IMR-90 (cell line): ENCODE measurements at regions not wholly inside any gene's neighbourhood (a gene's known extent, or its start where the extent isn't known, plus 50 kb on each side); places are given as distances from the start of the nearest gene placed in this dataset.

Source experiments
- BHLHE40 ChIP-seq: fragments of 150-350 bp; IDR thresholded peaks from 2 replicates; pipeline ENCODE4 v1.6.1; 2016; ENCODE audit warnings: mild to moderate bottlenecking, low read depth, low read length
- CHD1 ChIP-seq: IDR thresholded peaks from 2 replicates; pipeline ENCODE4 v1.6.1; 2012; ENCODE audit warnings: low read depth, low read length, improper control_type of control experiment
- CTCF ChIP-seq: conservative IDR thresholded peaks from 2 replicates; pipeline ENCODE4 v1.5.1; 2012; ENCODE audit warnings: mild to moderate bottlenecking, low read depth, low read length, improper control_type of control experiment
- MXI1 ChIP-seq: IDR thresholded peaks from 2 replicates; pipeline ENCODE4 v1.6.1; 2012; ENCODE audit warnings: low read depth, mild to moderate bottlenecking, low read length, moderate library complexity, borderline replicate concordance
- POLR2A ChIP-seq: IDR thresholded peaks from 2 replicates; pipeline ENCODE4 v1.6.1; 2012; ENCODE audit warnings: mild to moderate bottlenecking, low read depth, low read length
- RAD21 ChIP-seq: IDR thresholded peaks from 2 replicates; pipeline ENCODE4 v1.6.1; 2012; ENCODE audit warnings: low read length, improper control_type of control experiment
- RFX5 ChIP-seq: IDR thresholded peaks from 2 replicates; pipeline ENCODE4 v1.8.0; 2012; ENCODE audit warnings: low read depth, mild to moderate bottlenecking, low read length, moderate library complexity
- SMC3 ChIP-seq: fragments of 150-350 bp; IDR thresholded peaks from 2 replicates; pipeline ENCODE4 v1.6.1; 2016; ENCODE audit warnings: low read depth, mild to moderate bottlenecking, antibody characterized with exemption, low read length, moderate library complexity
- TF ChIP-seq, protein P1 (sequence below): fragments of 150-350 bp; IDR thresholded peaks from 2 replicates; pipeline ENCODE4 v1.6.1; 2016; ENCODE audit warnings: low read depth, mild to moderate bottlenecking, low read length, moderate library complexity, borderline replicate concordance

- no peak for TF ChIP-seq CTCF
- TF ChIP-seq BHLHE40 = no peak
- TF ChIP-seq CHD1 = no peak
- no peak for TF ChIP-seq POLR2A
- TF ChIP-seq, protein P1, sequence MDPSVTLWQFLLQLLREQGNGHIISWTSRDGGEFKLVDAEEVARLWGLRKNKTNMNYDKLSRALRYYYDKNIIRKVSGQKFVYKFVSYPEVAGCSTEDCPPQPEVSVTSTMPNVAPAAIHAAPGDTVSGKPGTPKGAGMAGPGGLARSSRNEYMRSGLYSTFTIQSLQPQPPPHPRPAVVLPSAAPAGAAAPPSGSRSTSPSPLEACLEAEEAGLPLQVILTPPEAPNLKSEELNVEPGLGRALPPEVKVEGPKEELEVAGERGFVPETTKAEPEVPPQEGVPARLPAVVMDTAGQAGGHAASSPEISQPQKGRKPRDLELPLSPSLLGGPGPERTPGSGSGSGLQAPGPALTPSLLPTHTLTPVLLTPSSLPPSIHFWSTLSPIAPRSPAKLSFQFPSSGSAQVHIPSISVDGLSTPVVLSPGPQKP = no peak
- TF ChIP-seq RAD21 = no peak
- no peak for TF ChIP-seq MXI1
- no peak for TF ChIP-seq RFX5
- no peak for TF ChIP-seq SMC3
Measured at GRCh38 chr3:65238652-65239051, 550.9 kb upstream of the ADAMTS9 start.
